ENCODE measurements at regions not wholly inside any gene's neighbourhood (a gene's known extent, or its start where the extent isn't known, plus 50 kb on each side); places are given as distances from the start of the nearest gene placed in this dataset.

DNA sequence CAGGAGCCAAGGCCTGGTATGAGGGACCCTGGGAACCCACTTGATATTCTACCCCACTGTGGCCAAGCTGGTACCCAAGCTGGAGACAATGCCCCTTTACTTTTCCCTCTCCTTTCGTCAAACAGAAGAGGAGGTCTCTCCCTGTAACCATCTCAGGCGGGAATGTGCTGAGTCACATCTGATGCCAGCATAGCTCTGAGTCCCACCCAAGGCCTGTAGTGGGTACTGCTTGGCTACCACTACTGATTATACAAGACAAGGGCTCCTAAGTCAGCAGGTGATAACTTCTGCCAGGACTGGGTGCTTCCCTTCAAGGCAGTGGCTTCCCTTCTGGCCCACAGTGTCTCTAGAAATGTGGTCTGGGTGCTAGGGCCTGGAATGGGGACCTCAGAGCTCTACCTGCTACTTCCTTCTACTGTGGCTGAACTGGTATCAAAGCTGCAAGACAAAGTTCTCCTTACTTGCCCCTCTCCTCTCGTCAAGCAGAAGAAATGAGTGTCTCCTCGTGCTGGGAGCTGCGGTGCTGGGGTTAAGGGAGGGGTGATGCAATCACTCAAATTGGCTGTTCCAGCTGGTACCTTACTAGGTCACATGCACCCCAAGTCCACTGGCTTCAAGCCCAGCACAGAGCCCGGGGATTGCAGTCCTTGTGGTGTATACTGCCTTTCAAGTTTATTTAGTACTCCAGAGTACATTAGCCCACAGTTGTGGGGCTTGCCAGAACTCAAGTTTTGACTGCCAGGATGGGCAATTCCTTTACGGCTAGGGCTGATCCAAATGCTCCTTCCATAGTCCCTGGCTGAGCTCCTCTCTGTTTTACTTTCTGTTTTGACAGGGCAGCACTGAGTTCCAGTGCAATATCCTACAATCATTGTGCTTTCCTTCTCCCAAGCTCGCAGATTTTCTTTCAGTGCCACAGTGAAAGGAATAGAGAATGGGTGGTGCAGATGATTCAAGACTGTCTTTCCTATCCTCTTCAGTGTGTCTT, 419.7 kb upstream of the CNTN5 start (continued):
- TF ChIP-seq, protein P1, sequence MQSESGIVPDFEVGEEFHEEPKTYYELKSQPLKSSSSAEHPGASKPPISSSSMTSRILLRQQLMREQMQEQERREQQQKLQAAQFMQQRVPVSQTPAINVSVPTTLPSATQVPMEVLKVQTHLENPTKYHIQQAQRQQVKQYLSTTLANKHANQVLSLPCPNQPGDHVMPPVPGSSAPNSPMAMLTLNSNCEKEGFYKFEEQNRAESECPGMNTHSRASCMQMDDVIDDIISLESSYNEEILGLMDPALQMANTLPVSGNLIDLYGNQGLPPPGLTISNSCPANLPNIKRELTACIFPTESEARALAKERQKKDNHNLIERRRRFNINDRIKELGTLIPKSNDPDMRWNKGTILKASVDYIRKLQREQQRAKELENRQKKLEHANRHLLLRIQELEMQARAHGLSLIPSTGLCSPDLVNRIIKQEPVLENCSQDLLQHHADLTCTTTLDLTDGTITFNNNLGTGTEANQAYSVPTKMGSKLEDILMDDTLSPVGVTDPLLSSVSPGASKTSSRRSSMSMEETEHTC (IDR thresholded peaks at IDR 0.05) = no peak
- TF ChIP-seq ZNF316 (IDR thresholded peaks at IDR 0.05) = peak; percentile 33; the same call in 1 of the 2 replicates
- TF ChIP-seq CEBPB (tag; IDR thresholded peaks at IDR 0.05) = peak; percentile 73
- TF ChIP-seq DMBX1 (CRISPR knock-in tag; IDR thresholded peaks at IDR 0.05; ENCODE audit: borderline replicate concordance) = peak; percentile 75; the same call in 1 of the 2 replicates
- no peak for TF ChIP-seq STAG1 (CRISPR knock-in tag; IDR thresholded peaks at IDR 0.05; ENCODE audit: borderline replicate concordance)
- no peak for TF ChIP-seq BHLHE40 (IDR thresholded peaks at IDR 0.05; ENCODE audit: low read length)
- TF ChIP-seq, protein P2, sequence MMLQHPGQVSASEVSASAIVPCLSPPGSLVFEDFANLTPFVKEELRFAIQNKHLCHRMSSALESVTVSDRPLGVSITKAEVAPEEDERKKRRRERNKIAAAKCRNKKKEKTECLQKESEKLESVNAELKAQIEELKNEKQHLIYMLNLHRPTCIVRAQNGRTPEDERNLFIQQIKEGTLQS (IDR thresholded peaks at IDR 0.05) = peak; percentile 75
- TF ChIP-seq, protein P2 (CRISPR knock-in tag; conservative IDR thresholded peaks at IDR 0.05) = no peak

All from K562 (cell line).